HG03521 (cell line): ENCODE measurements at regions not wholly inside any gene's neighbourhood (a gene's known extent, or its start where the extent isn't known, plus 50 kb on each side); places are given as distances from the start of the nearest gene placed in this dataset.

ENCODE experiments used
- ATAC-seq: cut with Tn5 transposase; IDR thresholded peaks from one replicate; pipeline ENCODE4 v1.9.1; 2021; ENCODE audit warnings: mild to moderate bottlenecking, moderate library complexity; ENCODE audit not compliant: unreplicated experiment

GRCh38 chr9:27991221-27991620, 417.9 kb upstream of the C9orf72 start:
- no peak for ATAC-seq

GRCh38 chr9:28001096-28001495, 427.8 kb upstream of the C9orf72 start:
- ATAC-seq: no peak

GRCh38 chr9:28004900-28005299, 431.6 kb upstream of the C9orf72 start:
- no peak for ATAC-seq

GRCh38 chr9:28005779-28006178, 432.5 kb upstream of the C9orf72 start:
- no peak for ATAC-seq

- no peak for ATAC-seq
Observed at GRCh38 chr9:28007097-28007817, 434.0 kb upstream of the C9orf72 start.

- ATAC-seq: no peak
Observed at GRCh38 chr9:28014212-28014611, 440.9 kb upstream of the C9orf72 start.

- ATAC-seq: no peak
Observed at GRCh38 chr9:28024676-28025075, 451.4 kb upstream of the C9orf72 start.

GRCh38 chr9:28025186-28025585, 451.9 kb upstream of the C9orf72 start:
- no peak for ATAC-seq

- ATAC-seq: no peak
Observed at GRCh38 chr9:28031521-28032267, 458.4 kb upstream of the C9orf72 start.

GRCh38 chr9:28032268-28032590, 458.9 kb upstream of the C9orf72 start:
- ATAC-seq: no peak

GRCh38 chr9:28034242-28034641, 461.0 kb upstream of the C9orf72 start:
- no peak for ATAC-seq

GRCh38 chr9:28037968-28038367, 464.7 kb upstream of the C9orf72 start:
- ATAC-seq: no peak

GRCh38 chr9:28045051-28045450, 471.8 kb upstream of the C9orf72 start:
- no peak for ATAC-seq

GRCh38 chr9:28050046-28050445, 476.8 kb upstream of the C9orf72 start:
- ATAC-seq: no peak

- ATAC-seq: no peak
Observed at GRCh38 chr9:28050941-28051340, 477.7 kb upstream of the C9orf72 start.

GRCh38 chr9:28051559-28052503, 478.6 kb upstream of the C9orf72 start:
- no peak for ATAC-seq

- no peak for ATAC-seq
Observed at GRCh38 chr9:28053096-28053777, 480.0 kb upstream of the C9orf72 start.

GRCh38 chr9:28056006-28056405, 482.7 kb upstream of the C9orf72 start:
- ATAC-seq: no peak

GRCh38 chr9:28056466-28056865, 483.2 kb upstream of the C9orf72 start:
- no peak for ATAC-seq

- no peak for ATAC-seq
Observed at GRCh38 chr9:28059192-28059591, 485.9 kb upstream of the C9orf72 start.

GRCh38 chr9:28064241-28064815, 491.0 kb upstream of the C9orf72 start:
- ATAC-seq: no peak
